H9 (cell line): ENCODE measurements at regions not wholly inside any gene's neighbourhood (a gene's known extent, or its start where the extent isn't known, plus 50 kb on each side); places are given as distances from the start of the nearest gene placed in this dataset.

Source experiments
- DNase-seq: peaks from one replicate; pipeline ENCODE4 v3.0.0-alpha.2; 2017
- H2AFZ ChIP-seq: one replicate; pipeline ENCODE4 v1.6.1; 2013; ENCODE audit warnings: mild to moderate bottlenecking, low read length, control low read depth, moderate library complexity
- H2AK5ac ChIP-seq: 2 replicates; pipeline ENCODE4 v1.6.1; 2013; ENCODE audit warnings: low read length, control low read depth, mixed read lengths; ENCODE audit not compliant: insufficient read length
- H2BK120ac ChIP-seq: one replicate; pipeline ENCODE4 v1.6.1; 2013; ENCODE audit warnings: low read depth, mild to moderate bottlenecking, low read length, control low read depth, inconsistent platforms; ENCODE audit not compliant: poor library complexity, severe bottlenecking
- H2BK12ac ChIP-seq: 2 replicates; pipeline ENCODE4 v1.6.1; 2013; ENCODE audit warnings: low read length, control low read depth, mixed read lengths, low read depth; ENCODE audit not compliant: insufficient read length
- H2BK15ac ChIP-seq: 2 replicates; pipeline ENCODE4 v1.6.1; 2013; ENCODE audit warnings: low read depth, low read length, control low read depth
- H2BK20ac ChIP-seq: one replicate; pipeline ENCODE4 v1.6.1; 2013; ENCODE audit warnings: low read depth, mild to moderate bottlenecking, low read length, control low read depth, inconsistent platforms; ENCODE audit not compliant: poor library complexity, severe bottlenecking
- H2BK5ac ChIP-seq: 2 replicates; pipeline ENCODE4 v1.6.1; 2013; ENCODE audit warnings: low read length, control low read depth, mixed read lengths; ENCODE audit not compliant: insufficient read length
- H3K14ac ChIP-seq: 2 replicates; pipeline ENCODE4 v1.6.1; 2013; ENCODE audit warnings: low read length, control low read depth; ENCODE audit not compliant: insufficient read depth
- H3K18ac ChIP-seq: 2 replicates; pipeline ENCODE4 v1.6.1; 2013; ENCODE audit warnings: low read depth, mild to moderate bottlenecking, mixed read lengths, low read length, control low read depth; ENCODE audit not compliant: insufficient read length
- H3K23ac ChIP-seq: 2 replicates; pipeline ENCODE4 v1.6.1; 2013; ENCODE audit warnings: low read length, control low read depth, mixed read lengths, low read depth; ENCODE audit not compliant: insufficient read length
- H3K23me2 ChIP-seq: 2 replicates; pipeline ENCODE4 v1.6.1; 2013; ENCODE audit warnings: low read depth, mild to moderate bottlenecking, mixed read lengths, low read length, control low read depth; ENCODE audit not compliant: insufficient read length, poor library complexity, severe bottlenecking
- H3K27ac ChIP-seq: 2 replicates; pipeline ENCODE4 v1.5.1; 2013; ENCODE audit warnings: low read length, control low read depth, mixed read lengths, low read depth; ENCODE audit not compliant: insufficient read length
- H3K27me3 ChIP-seq: 2 replicates; pipeline ENCODE4 v1.6.1; 2013; ENCODE audit warnings: low read length, control low read depth, inconsistent platforms; ENCODE audit not compliant: insufficient read depth
- H3K4ac ChIP-seq: 2 replicates; pipeline ENCODE4 v1.6.1; 2013; ENCODE audit warnings: low read depth, mild to moderate bottlenecking, control low read depth, inconsistent platforms, low read length, moderate library complexity
- H3K4me1 ChIP-seq: 2 replicates; pipeline ENCODE4 v1.6.1; 2013; ENCODE audit warnings: low read length, control low read depth, inconsistent platforms; ENCODE audit not compliant: insufficient read depth
- H3K4me2 ChIP-seq: 2 replicates; pipeline ENCODE4 v1.6.1; 2013; ENCODE audit warnings: low read length, control low read depth, mixed read lengths; ENCODE audit not compliant: insufficient read length, insufficient read depth
- H3K56ac ChIP-seq: 2 replicates; pipeline ENCODE4 v1.6.1; 2013; ENCODE audit warnings: low read depth, mild to moderate bottlenecking, mixed read lengths, low read length, control low read depth; ENCODE audit not compliant: insufficient read length
- H3K79me1 ChIP-seq: 2 replicates; pipeline ENCODE4 v1.6.1; 2013; ENCODE audit warnings: low read depth, mild to moderate bottlenecking, moderate library complexity, low read length, control low read depth, inconsistent platforms; ENCODE audit not compliant: insufficient read depth, poor library complexity, severe bottlenecking
- H3K79me2 ChIP-seq: 2 replicates; pipeline ENCODE4 v1.6.1; 2013; ENCODE audit warnings: low read length, control low read depth, inconsistent platforms; ENCODE audit not compliant: insufficient read depth
- H3K9ac ChIP-seq: 2 replicates; pipeline ENCODE4 v1.6.1; 2013; ENCODE audit warnings: low read length, control low read depth, mixed read lengths; ENCODE audit not compliant: insufficient read length; ENCODE audit errors: extremely low read depth
- H3K9me3 ChIP-seq: one replicate; pipeline ENCODE4 v1.6.1; 2013; ENCODE audit warnings: low read depth, low read length, inconsistent platforms; ENCODE audit not compliant: control insufficient read depth
- H3T11ph ChIP-seq: one replicate; pipeline ENCODE4 v1.6.1; 2013; ENCODE audit warnings: mild to moderate bottlenecking, low read length, control low read depth, inconsistent platforms
- H4K20me1 ChIP-seq: one replicate; pipeline ENCODE4 v1.6.1; 2013; ENCODE audit not compliant: control insufficient read depth, insufficient read length, insufficient read depth
- H4K5ac ChIP-seq: 2 replicates; pipeline ENCODE4 v1.6.1; 2013; ENCODE audit warnings: low read depth, mild to moderate bottlenecking, mixed read lengths, low read length, control low read depth; ENCODE audit not compliant: insufficient read length
- H4K8ac ChIP-seq: replicated peaks from 2 replicates; pipeline ENCODE4 v1.6.1; 2013; ENCODE audit warnings: low read length, control low read depth, mixed read lengths, low read depth; ENCODE audit not compliant: insufficient read length
- H4K91ac ChIP-seq: 2 replicates; pipeline ENCODE4 v1.6.1; 2013; ENCODE audit warnings: low read depth, mild to moderate bottlenecking, moderate library complexity, mixed read lengths, low read length, control low read depth; ENCODE audit not compliant: insufficient read length
- H3K27ac Mint-ChIP-seq, 3 experiments: 2 replicates in 2 of 3; 3 replicates in 1 of 3; pipeline ENCODE4 v1.8.0; 2020 to 2021; ENCODE audit warnings: mixed read lengths in 3 of 3, mild to moderate bottlenecking in 1 of 3, moderate library complexity in 1 of 3
- H3K27me3 Mint-ChIP-seq: 2 replicates; pipeline ENCODE4 v1.8.0; 2021; ENCODE audit warnings: low read depth, mild to moderate bottlenecking, moderate library complexity, mixed read lengths
- H3K36me3 Mint-ChIP-seq, 3 experiments: 2 replicates in 2 of 3; 3 replicates in 1 of 3; pipeline ENCODE4 v1.8.0; 2020 to 2021; ENCODE audit warnings: low read depth in 3 of 3, mixed read lengths in 3 of 3; ENCODE audit not compliant: insufficient read depth in 1 of 3
- H3K4me1 Mint-ChIP-seq, 2 experiments: 2 replicates each; pipeline ENCODE4 v1.8.0; 2020; ENCODE audit warnings: mixed read lengths in 2 of 2
- H3K4me3 Mint-ChIP-seq, 2 experiments: 2 replicates in 1 of 2; 3 replicates in 1 of 2; pipeline ENCODE4 v1.8.0; 2020 to 2021; ENCODE audit warnings: mild to moderate bottlenecking in 2 of 2, mixed read lengths in 2 of 2, moderate library complexity in 1 of 2
- H3K9me3 Mint-ChIP-seq, 2 experiments: 2 replicates in 1 of 2; 3 replicates in 1 of 2; pipeline ENCODE4 v1.8.0; 2020; ENCODE audit warnings: mild to moderate bottlenecking in 2 of 2, mixed read lengths in 2 of 2, moderate library complexity in 1 of 2
- CTCF ChIP-seq: fragments of 200-600 bp; sonication (generic); conservative IDR thresholded peaks from 3 replicates; pipeline ENCODE4 v1.8.0; 2021; ENCODE audit warnings: antibody characterized with exemption, mild to moderate bottlenecking
- WGBS: extraction: QIAGEN DNeasy Blood & Tissue Kit; methylation state at CpG from one replicate; pipeline ENCODE4 v1.1.7; 2013; ENCODE audit warnings: missing lambda C conversion rate, low lambda C conversion rate, mixed read lengths; ENCODE audit not compliant: insufficient read length; ENCODE audit errors: extremely low coverage; 5-methylcytosine and 5-hydroxymethylcytosine counted together

- H3K79me2 ChIP-seq: no peaks in the 10 kb centered on the region
- Mint-ChIP-seq H3K4me1 (0 out of 4 replicates have a peak, but pooled peaks cover 0 to 2% of the 10 kb centered on the region in 2 experiments), H3K36me3 (peaks cover 28 to 39% (median 33%) of the 10 kb centered on the region in 3 experiments), H3K4me3 (no peak overlapping the region), H3K27ac (no peak overlapping the region), H3K9me3 (peaks cover 31 to 39% of the 10 kb centered on the region in 2 experiments), H3K27me3 (no peaks in the 10 kb centered on the region)
- no peak overlapping the region for H4K5ac ChIP-seq
- no peak overlapping the region for H3K4ac ChIP-seq
- H4K20me1 ChIP-seq: no peaks in the 10 kb centered on the region
- no peak overlapping the region for H3K56ac ChIP-seq
- no peaks in the 10 kb centered on the region for H3K79me1 ChIP-seq
- H3K27me3 ChIP-seq: no peaks in the 10 kb centered on the region
- no peak overlapping the region for H2BK15ac ChIP-seq
- peaks cover 20% of the 10 kb centered on the region for H3K9me3 ChIP-seq
- TF ChIP-seq CTCF: no peak
- H3K4me2 ChIP-seq: no peak overlapping the region
- no peak overlapping the region for H2BK5ac ChIP-seq
- H2BK20ac ChIP-seq: no peak overlapping the region
- no peak overlapping the region for H4K8ac ChIP-seq
- DNase-seq: no peak
- H3K9ac ChIP-seq: no peak overlapping the region
- H2AFZ ChIP-seq: no peak overlapping the region
- no peaks in the 10 kb centered on the region for H3K23me2 ChIP-seq
- H3K23ac ChIP-seq: no peak overlapping the region
- no CpG with 5 or more reads among the region's 3 CpGs for WGBS
- no peaks in the 10 kb centered on the region; the same call in 1 of the 2 replicates for H3K4me1 ChIP-seq
- no peak overlapping the region for H2AK5ac ChIP-seq
- H2BK12ac ChIP-seq: no peak overlapping the region
- H3K27ac ChIP-seq: no peak overlapping the region
- no peak overlapping the region for H2BK120ac ChIP-seq
- H3T11ph ChIP-seq: no peak overlapping the region
- no peak overlapping the region for H3K18ac ChIP-seq
- no peak overlapping the region for H3K14ac ChIP-seq
- no peak overlapping the region for H4K91ac ChIP-seq
Measured at GRCh38 chr4:127410201-127410600, 222.6 kb upstream of the INTU start.
